ENCODE measurements at regions not wholly inside any gene's neighbourhood (a gene's known extent, or its start where the extent isn't known, plus 50 kb on each side); places are given as distances from the start of the nearest gene placed in this dataset.

- Histone ChIP-seq H4K91ac (ENCODE audit: insufficient read depth, low read depth, low read length) (no peak overlapping the region), H2AFZ (replicated peaks; ENCODE audit: low read length, poor library complexity) (no peak overlapping the region), H3K4me3 (ENCODE audit: insufficient read depth, low read depth, low read length) (no peak overlapping the region), H3K23ac (ENCODE audit: low read depth, low read length) (no peak overlapping the region), H3K9ac (ENCODE audit: low read depth, low read length) (no peak overlapping the region), H3K4ac (ENCODE audit: low read depth, low read length) (no peak overlapping the region), H3K56ac (ENCODE audit: extremely low read depth, insufficient read depth, low read length) (no peak overlapping the region), H3K18ac (ENCODE audit: low read depth, low read length) (no peak overlapping the region), H2AK9ac (replicated peaks; ENCODE audit: low read depth, low read length, poor library complexity) (no peak overlapping the region), H2AK5ac (ENCODE audit: low read depth, low read length) (no peak overlapping the region), H3K4me2 (ENCODE audit: low read depth, low read length) (no peak overlapping the region), H2BK15ac (ENCODE audit: low read depth, low read length) (no peak overlapping the region), H2BK20ac (ENCODE audit: low read depth, low read length) (no peak overlapping the region), H3K9me1 (ENCODE audit: insufficient read depth, low read length) (no peaks in the 10 kb centered on the region), H4K20me1 (ENCODE audit: insufficient read depth, low read length) (no peaks in the 10 kb centered on the region), H3K36me3 (ENCODE audit: control insufficient read depth, insufficient read depth, low read length) (no peaks in the 10 kb centered on the region), H2BK120ac (ENCODE audit: low read depth, low read length) (no peak overlapping the region), H2BK5ac (ENCODE audit: low read depth, low read length, poor library complexity, severe bottlenecking) (no peak overlapping the region), H3K4me1 (ENCODE audit: control insufficient read depth, insufficient read depth, low read length) (no peaks in the 10 kb centered on the region), H3K9me3 (ENCODE audit: control insufficient read depth, insufficient read depth, low read length) (peaks cover 5% of the 10 kb centered on the region; the same call in 1 of the 2 replicates), H4K5ac (ENCODE audit: low read depth, low read length) (no peak overlapping the region), H3K27ac (ENCODE audit: insufficient read depth, low read length) (no peak overlapping the region), H3K79me1 (ENCODE audit: low read depth in 1 of 2, low read length in 2 of 2) (no peaks in the 10 kb centered on the region), H3K27me3 (ENCODE audit: control insufficient read depth, insufficient read depth, low read length) (no peaks in the 10 kb centered on the region), H3K14ac (replicated peaks; ENCODE audit: low read depth, low read length) (no peak overlapping the region), H4K8ac (ENCODE audit: low read depth in 2 of 2, low read length in 2 of 2) (no peak overlapping the region)
- TF ChIP-seq POLR2A (IDR thresholded peaks at IDR 0.05; ENCODE audit: low read depth, low read length) (no peak), RFX5 (IDR thresholded peaks at IDR 0.05; ENCODE audit: low read depth, low read length) (no peak), CTCF (conservative IDR thresholded peaks at IDR 0.05; ENCODE audit: low read depth, low read length) (no peak), BHLHE40 (IDR thresholded peaks at IDR 0.05; ENCODE audit: low read depth, low read length) (no peak), MAZ (IDR thresholded peaks at IDR 0.05; ENCODE audit: borderline replicate concordance, low read depth, low read length) (no peak), SMC3 (IDR thresholded peaks at IDR 0.05; ENCODE audit: low read depth, low read length) (no peak), MXI1 (IDR thresholded peaks at IDR 0.05; ENCODE audit: borderline replicate concordance, low read depth, low read length) (no peak), FOS (IDR thresholded peaks at IDR 0.05; ENCODE audit: low read depth, low read length) (no peak), CEBPB (IDR thresholded peaks at IDR 0.05; ENCODE audit: low read depth, low read length) (no peak), MAFK (IDR thresholded peaks at IDR 0.05; ENCODE audit: low read depth, low read length) (no peak), ELK1 (IDR thresholded peaks at IDR 0.05; ENCODE audit: borderline replicate concordance, low read depth, low read length) (no peak), CHD1 (IDR thresholded peaks at IDR 0.05; ENCODE audit: low read depth, low read length) (no peak), NFE2L2 (IDR thresholded peaks at IDR 0.05; ENCODE audit: low read depth, low read length) (no peak), RAD21 (IDR thresholded peaks at IDR 0.05; ENCODE audit: low read length) (no peak), USF2 (IDR thresholded peaks at IDR 0.05; ENCODE audit: low read depth, low read length) (no peak), RCOR1 (IDR thresholded peaks at IDR 0.05; ENCODE audit: insufficient replicate concordance, low read length) (no peak)
- no TSS peak for BruUV-seq (replicated peaks)
- in situ Hi-C loops (cut with MboI; ENCODE audit: low sequenced_read_pairs) (no loop called here), intact Hi-C loops (cut with micrococcal nuclease) (no loop called here), dilution Hi-C loops (cut with HindIII; ENCODE audit: low sequenced_read_pairs, unreplicated experiment) (no loop called here)
- DNase-seq (no peak), ATAC-seq (ENCODE audit: low read depth) (no peak)
- ChIA-PET POLR2A (ENCODE audit: unreplicated experiment) (no interaction called here), CTCF (no interaction called here)
- WGBS, 2 experiments (ENCODE audit: extremely low coverage in 2 of 2, insufficient read length in 1 of 2), result 40% methylated on average over 1 of the region's 6 CpGs; no CpG with 5 or more reads in 1 of the 2 experiments
These were observed 243.9 kb downstream of the VAPA start for GRCh38 chr18:10157706-10158105.

Measured in IMR-90 (cell line).